ENCODE measurements at regions not wholly inside any gene's neighbourhood (a gene's known extent, or its start where the extent isn't known, plus 50 kb on each side); places are given as distances from the start of the nearest gene placed in this dataset.

DNA sequence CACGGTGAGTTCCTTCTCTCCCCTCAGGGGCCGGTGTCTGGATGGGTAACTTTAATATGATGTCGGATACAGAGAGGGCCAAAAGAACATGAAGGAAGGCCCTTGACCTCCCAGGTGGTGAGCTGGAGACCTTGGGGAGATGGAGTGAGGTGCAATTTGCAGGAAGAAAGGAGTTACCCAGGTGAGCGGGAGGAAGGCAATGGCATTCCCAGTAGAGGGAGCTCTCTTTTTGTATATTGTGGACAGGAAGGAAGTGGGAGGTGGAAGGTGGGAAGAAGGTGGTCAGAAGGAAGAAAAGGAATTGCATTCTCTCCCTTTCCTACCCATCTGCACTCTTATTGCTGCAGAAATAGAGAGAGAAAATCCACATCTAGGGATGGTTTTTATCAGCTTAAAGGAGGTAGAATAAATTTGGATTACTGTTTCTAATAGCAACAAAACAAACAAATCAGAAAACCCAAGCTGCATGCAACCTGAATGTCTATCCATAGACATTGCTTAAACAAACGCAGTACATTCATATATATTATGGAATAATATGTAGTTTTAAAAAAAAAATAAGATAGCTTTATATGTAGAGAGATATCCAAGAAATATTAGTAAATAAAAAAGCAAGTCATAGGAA is 169.0 kb upstream of the TSC22D2 start:
- TF ChIP-seq CTCF (IDR thresholded peaks at IDR 0.05; ENCODE audit: insufficient read depth, low read length, poor library complexity, severe bottlenecking) = no peak
- no peak for TF ChIP-seq EZH2phosphoT487 (conservative IDR thresholded peaks at IDR 0.05; ENCODE audit: low read length)
